ENCODE measurements at regions not wholly inside any gene's neighbourhood (a gene's known extent, or its start where the extent isn't known, plus 50 kb on each side); places are given as distances from the start of the nearest gene placed in this dataset.

DNA sequence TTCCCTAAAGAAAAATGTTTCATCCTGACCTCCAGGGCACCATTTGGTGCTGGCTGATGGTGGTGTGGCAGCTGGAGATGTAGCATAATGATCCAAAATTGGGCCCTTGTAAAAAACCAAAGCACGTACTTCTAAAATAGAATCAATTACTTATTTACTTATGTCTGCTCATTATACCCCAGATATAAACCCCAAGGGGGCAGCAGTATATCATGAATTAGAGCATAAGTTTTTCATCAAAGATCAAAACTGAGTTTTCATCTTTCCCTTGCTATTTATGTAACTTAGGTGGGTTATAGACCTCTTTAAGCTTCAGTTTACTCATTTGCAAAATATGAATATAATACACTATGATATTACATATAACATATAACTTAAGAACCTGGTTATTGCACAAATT is 241.1 kb downstream of the TACR3 start:
- no peak for FAIRE-seq
- no peak overlapping the region for H3K9ac ChIP-seq (ENCODE audit: control insufficient read depth, extremely low read depth, insufficient read depth, low read length)
- H3K79me2 ChIP-seq (ENCODE audit: control insufficient read depth, insufficient read depth, low read length) = no peaks in the 10 kb centered on the region
- dilution Hi-C loops (cut with MboI; ENCODE audit: extremely low pct_ligation_motif_present, low sequenced_read_pairs) = no loop called here
- no peaks in the 10 kb centered on the region for H4K20me1 ChIP-seq (ENCODE audit: control insufficient read depth, extremely low read depth, insufficient read depth, low read length)
- DNase-seq (ENCODE audit: low read depth, low spot score) = no peak
- H3K4me2 ChIP-seq (ENCODE audit: control insufficient read depth, extremely low read depth, insufficient read depth, low read depth, low read length) = no peak overlapping the region
- TF ChIP-seq, protein P1, sequence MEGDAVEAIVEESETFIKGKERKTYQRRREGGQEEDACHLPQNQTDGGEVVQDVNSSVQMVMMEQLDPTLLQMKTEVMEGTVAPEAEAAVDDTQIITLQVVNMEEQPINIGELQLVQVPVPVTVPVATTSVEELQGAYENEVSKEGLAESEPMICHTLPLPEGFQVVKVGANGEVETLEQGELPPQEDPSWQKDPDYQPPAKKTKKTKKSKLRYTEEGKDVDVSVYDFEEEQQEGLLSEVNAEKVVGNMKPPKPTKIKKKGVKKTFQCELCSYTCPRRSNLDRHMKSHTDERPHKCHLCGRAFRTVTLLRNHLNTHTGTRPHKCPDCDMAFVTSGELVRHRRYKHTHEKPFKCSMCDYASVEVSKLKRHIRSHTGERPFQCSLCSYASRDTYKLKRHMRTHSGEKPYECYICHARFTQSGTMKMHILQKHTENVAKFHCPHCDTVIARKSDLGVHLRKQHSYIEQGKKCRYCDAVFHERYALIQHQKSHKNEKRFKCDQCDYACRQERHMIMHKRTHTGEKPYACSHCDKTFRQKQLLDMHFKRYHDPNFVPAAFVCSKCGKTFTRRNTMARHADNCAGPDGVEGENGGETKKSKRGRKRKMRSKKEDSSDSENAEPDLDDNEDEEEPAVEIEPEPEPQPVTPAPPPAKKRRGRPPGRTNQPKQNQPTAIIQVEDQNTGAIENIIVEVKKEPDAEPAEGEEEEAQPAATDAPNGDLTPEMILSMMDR (optimal IDR thresholded peaks at IDR 0.05 in 1 of 3, IDR thresholded peaks at IDR 0.05 in 1 of 3, conservative IDR thresholded peaks at IDR 0.05 in 1 of 3; ENCODE audit: extremely low read depth in 1 of 3, insufficient read depth in 2 of 3, low read length in 3 of 3) = no peak
- TF ChIP-seq EZH2 (IDR thresholded peaks at IDR 0.05; ENCODE audit: low read length) = no peak
- no peak overlapping the region for H3K4me3 ChIP-seq (ENCODE audit: control insufficient read depth in 2 of 3, extremely low read depth in 1 of 3, insufficient read depth in 2 of 3, low read depth in 1 of 3, low read length in 3 of 3)
- H3K9me3 ChIP-seq (ENCODE audit: control insufficient read depth, low read depth, low read length) = no peaks in the 10 kb centered on the region
- no peaks in the 10 kb centered on the region for H3K36me3 ChIP-seq (ENCODE audit: control insufficient read depth in 2 of 2, extremely low read depth in 1 of 2, insufficient read depth in 2 of 2, low read length in 2 of 2)
- no peak overlapping the region for H3K27ac ChIP-seq (ENCODE audit: control insufficient read depth, insufficient read depth, low read length)
- no peaks in the 10 kb centered on the region for H3K9me1 ChIP-seq (ENCODE audit: control insufficient read depth, extremely low read depth, insufficient read depth, low read length)
- H3K4me1 ChIP-seq (ENCODE audit: control insufficient read depth, extremely low read depth, insufficient read depth, low read length) = no peaks in the 10 kb centered on the region
- no peak overlapping the region for H2AFZ ChIP-seq (ENCODE audit: control insufficient read depth, low read length)
- no peaks in the 10 kb centered on the region for H3K27me3 ChIP-seq (ENCODE audit: control insufficient read depth, extremely low read depth, insufficient read depth, low read length)

DNA sequence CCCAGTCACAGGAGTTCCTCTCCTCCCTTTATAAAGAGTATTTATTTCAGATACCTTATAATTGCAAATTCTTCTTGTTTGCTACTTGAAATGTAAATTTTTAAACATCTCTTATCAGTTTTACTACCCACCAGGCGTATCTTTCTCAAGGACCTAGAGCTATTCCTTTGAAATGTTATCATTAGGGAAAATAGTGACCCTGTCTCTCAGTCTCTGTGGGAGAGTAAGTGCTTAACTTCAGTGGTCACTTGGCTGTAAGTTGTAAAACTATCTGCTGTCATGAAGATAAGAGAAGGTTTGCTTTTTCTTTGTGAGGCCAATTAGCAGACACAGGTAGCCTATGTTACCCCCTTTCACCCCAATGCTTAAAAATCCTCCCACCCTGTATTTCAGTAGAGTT is 241.6 kb downstream of the TACR3 start:
- H3K4me3 ChIP-seq (ENCODE audit: control insufficient read depth in 2 of 3, extremely low read depth in 1 of 3, insufficient read depth in 2 of 3, low read depth in 1 of 3, low read length in 3 of 3) = no peak overlapping the region
- FAIRE-seq = no peak
- dilution Hi-C loops (cut with MboI; ENCODE audit: extremely low pct_ligation_motif_present, low sequenced_read_pairs) = no loop called here

More for the DNA sequence above, 241.6 kb downstream of the TACR3 start:
- no peaks in the 10 kb centered on the region for H3K27me3 ChIP-seq (ENCODE audit: control insufficient read depth, extremely low read depth, insufficient read depth, low read length)
- no peaks in the 10 kb centered on the region for H4K20me1 ChIP-seq (ENCODE audit: control insufficient read depth, extremely low read depth, insufficient read depth, low read length)
- no peaks in the 10 kb centered on the region for H3K79me2 ChIP-seq (ENCODE audit: control insufficient read depth, insufficient read depth, low read length)
- no peaks in the 10 kb centered on the region for H3K9me3 ChIP-seq (ENCODE audit: control insufficient read depth, low read depth, low read length)
- H3K27ac ChIP-seq (ENCODE audit: control insufficient read depth, insufficient read depth, low read length) = no peak overlapping the region
- no peak for DNase-seq (ENCODE audit: low read depth, low spot score)
- no peak overlapping the region for H2AFZ ChIP-seq (ENCODE audit: control insufficient read depth, low read length)
- no peaks in the 10 kb centered on the region for H3K4me1 ChIP-seq (ENCODE audit: control insufficient read depth, extremely low read depth, insufficient read depth, low read length)
- H3K9me1 ChIP-seq (ENCODE audit: control insufficient read depth, extremely low read depth, insufficient read depth, low read length) = no peaks in the 10 kb centered on the region
- no peak for TF ChIP-seq EZH2 (IDR thresholded peaks at IDR 0.05; ENCODE audit: low read length)
- TF ChIP-seq, protein P1 (optimal IDR thresholded peaks at IDR 0.05 in 1 of 3, IDR thresholded peaks at IDR 0.05 in 1 of 3, conservative IDR thresholded peaks at IDR 0.05 in 1 of 3; ENCODE audit: extremely low read depth in 1 of 3, insufficient read depth in 2 of 3, low read length in 3 of 3) = no peak
- H3K36me3 ChIP-seq (ENCODE audit: control insufficient read depth in 2 of 2, extremely low read depth in 1 of 2, insufficient read depth in 2 of 2, low read length in 2 of 2) = no peaks in the 10 kb centered on the region
- H3K4me2 ChIP-seq (ENCODE audit: control insufficient read depth, extremely low read depth, insufficient read depth, low read depth, low read length) = no peak overlapping the region
- H3K9ac ChIP-seq (ENCODE audit: control insufficient read depth, extremely low read depth, insufficient read depth, low read length) = no peak overlapping the region
